Breast epithelium (tissue), 3 donors: ENCODE measurements at regions not wholly inside any gene's neighbourhood (a gene's known extent, or its start where the extent isn't known, plus 50 kb on each side); places are given as distances from the start of the nearest gene placed in this dataset.

Experiments
- CTCF ChIP-seq, 3 donors: fragments of 450-650 bp; IDR thresholded peaks; one replicate each; pipeline ENCODE4 v1.5.1; 2016 to 2017; ENCODE audit warnings: antibody characterized with exemption in 3 of 3, mild to moderate bottlenecking in 3 of 3, moderate library complexity in 3 of 3
- POLR2A ChIP-seq: fragments of 450-650 bp; IDR thresholded peaks from one replicate; pipeline ENCODE4 v1.6.1; 2016; ENCODE audit warnings: antibody characterized with exemption, mild to moderate bottlenecking, moderate library complexity
- POLR2AphosphoS5 ChIP-seq, 3 donors: sonication (generic); formaldehyde crosslinking; IDR thresholded peaks; one replicate each; pipeline ENCODE4 v1.6.1; 2017; ENCODE audit warnings: antibody characterized with exemption in 3 of 3

- TF ChIP-seq CTCF (IDR thresholded peaks at IDR 0.05): no peak
- no peak for TF ChIP-seq POLR2AphosphoS5 (IDR thresholded peaks at IDR 0.05)
- TF ChIP-seq POLR2A: no peak
These were observed 380.8 kb downstream of the KCNRG start for GRCh38 chr13:50396001-50396400.
